ENCODE measurements at regions not wholly inside any gene's neighbourhood (a gene's known extent, or its start where the extent isn't known, plus 50 kb on each side); places are given as distances from the start of the nearest gene placed in this dataset.
A peak's percentile ranks its signal among the peaks of the same experiment; 100 is the strongest.

GRCh38 chrX:28223469-28223868 is 242.2 kb upstream of the DCAF8L1 start:
- H2AFZ ChIP-seq (ENCODE audit: insufficient read depth, low read length, poor library complexity): no peak overlapping the region
- no peak for DNase-seq

GRCh38 chrX:28205905-28206304 is 224.7 kb upstream of the DCAF8L1 start:
- H3K4me2 ChIP-seq (ENCODE audit: low read length): no peak overlapping the region
- no peaks in the 10 kb centered on the region for H3K27me3 ChIP-seq (ENCODE audit: insufficient read depth, low read length)
- no peak for DNase-seq
- no peak overlapping the region for H3K4ac ChIP-seq (ENCODE audit: low read depth, low read length)
- H2BK5ac ChIP-seq (ENCODE audit: low read depth, low read length, poor library complexity): no peak overlapping the region
- H3K27ac ChIP-seq (ENCODE audit: low read depth, low read length): no peak overlapping the region
- no peak overlapping the region for H2AFZ ChIP-seq (ENCODE audit: insufficient read depth, low read length, poor library complexity)
- H3K9ac ChIP-seq (ENCODE audit: low read length): no peak overlapping the region
- no peak overlapping the region for H2BK12ac ChIP-seq (ENCODE audit: low read length)
- no peak overlapping the region for H2BK120ac ChIP-seq (ENCODE audit: insufficient read depth, low read length, poor library complexity)
- no peak overlapping the region for H3K23ac ChIP-seq (ENCODE audit: low read length)
- no peaks in the 10 kb centered on the region for H3K36me3 ChIP-seq (ENCODE audit: control insufficient read depth in 1 of 2, insufficient read depth in 2 of 2, low read length in 2 of 2)
- no CpG with 5 or more reads among the region's 2 CpGs for WGBS (ENCODE audit: extremely low coverage, insufficient coverage, insufficient read length)
- no peak overlapping the region for H3K18ac ChIP-seq (ENCODE audit: low read length)
- no peak overlapping the region for H3K4me3 ChIP-seq (ENCODE audit: low read depth, low read length)
- no peak overlapping the region for H4K8ac ChIP-seq (ENCODE audit: low read depth, low read length)
- no peak overlapping the region for H4K12ac ChIP-seq (ENCODE audit: low read depth, low read length)
- H2AK5ac ChIP-seq (ENCODE audit: low read length): no peak overlapping the region
- no peaks in the 10 kb centered on the region for H3K4me1 ChIP-seq (ENCODE audit: control insufficient read depth in 1 of 2, insufficient read depth in 2 of 2, low read length in 2 of 2)
- no peak overlapping the region for H4K91ac ChIP-seq (ENCODE audit: low read depth, low read length)
- H3K14ac ChIP-seq (ENCODE audit: low read length): no peak overlapping the region
- no peaks in the 10 kb centered on the region for H3K79me2 ChIP-seq (ENCODE audit: control insufficient read depth, insufficient read depth, low read length, poor library complexity)
- H3K9me3 ChIP-seq (ENCODE audit: insufficient read depth, low read depth, low read length): no peaks in the 10 kb centered on the region
- H3K79me1 ChIP-seq (ENCODE audit: low read length): no peaks in the 10 kb centered on the region

More at GRCh38 chrX:28223469-28223868, 242.2 kb upstream of the DCAF8L1 start:
- no peak overlapping the region for H2BK5ac ChIP-seq (ENCODE audit: low read depth, low read length, poor library complexity)
- no peak overlapping the region for H4K91ac ChIP-seq (ENCODE audit: low read depth, low read length)
- H3K79me1 ChIP-seq (ENCODE audit: low read length): no peaks in the 10 kb centered on the region
- no peak overlapping the region for H3K14ac ChIP-seq (ENCODE audit: low read length)
- H3K4me1 ChIP-seq (ENCODE audit: control insufficient read depth in 1 of 2, insufficient read depth in 2 of 2, low read length in 2 of 2): no peaks in the 10 kb centered on the region
- no peak overlapping the region for H4K8ac ChIP-seq (ENCODE audit: low read depth, low read length)
- H2AK5ac ChIP-seq (ENCODE audit: low read length): no peak overlapping the region
- no peak overlapping the region for H3K18ac ChIP-seq (ENCODE audit: low read length)
- no peaks in the 10 kb centered on the region for H3K79me2 ChIP-seq (ENCODE audit: control insufficient read depth, insufficient read depth, low read length, poor library complexity)
- no peaks in the 10 kb centered on the region for H3K27me3 ChIP-seq (ENCODE audit: insufficient read depth, low read length)
- no peaks in the 10 kb centered on the region for H3K9me3 ChIP-seq (ENCODE audit: insufficient read depth, low read depth, low read length)
- H3K27ac ChIP-seq (ENCODE audit: low read depth, low read length): no peak overlapping the region
- H2BK120ac ChIP-seq (ENCODE audit: insufficient read depth, low read length, poor library complexity): no peak overlapping the region
- no peak overlapping the region for H4K12ac ChIP-seq (ENCODE audit: low read depth, low read length)
- no peaks in the 10 kb centered on the region for H3K36me3 ChIP-seq (ENCODE audit: control insufficient read depth in 1 of 2, insufficient read depth in 2 of 2, low read length in 2 of 2)
- no peak overlapping the region for H2BK12ac ChIP-seq (ENCODE audit: low read length)
- H3K4ac ChIP-seq (ENCODE audit: low read depth, low read length): no peak overlapping the region
- H3K9ac ChIP-seq (ENCODE audit: low read length): no peak overlapping the region
- H3K23ac ChIP-seq (ENCODE audit: low read length): no peak overlapping the region
- H3K4me2 ChIP-seq (ENCODE audit: low read length): no peak overlapping the region
- no CpG with 5 or more reads among the region's 5 CpGs for WGBS (ENCODE audit: extremely low coverage, insufficient coverage, insufficient read length)
- H3K4me3 ChIP-seq (ENCODE audit: low read depth, low read length): no peak overlapping the region

- H3K27me3 ChIP-seq (ENCODE audit: insufficient read depth, low read length): no peaks in the 10 kb centered on the region
- no peaks in the 10 kb centered on the region for H3K79me2 ChIP-seq (ENCODE audit: control insufficient read depth, insufficient read depth, low read length, poor library complexity)
- no peak overlapping the region for H2BK5ac ChIP-seq (ENCODE audit: low read depth, low read length, poor library complexity)
- no peak overlapping the region for H2AK5ac ChIP-seq (ENCODE audit: low read length)
- H3K9ac ChIP-seq (ENCODE audit: low read length): no peak overlapping the region
- H3K36me3 ChIP-seq (ENCODE audit: control insufficient read depth in 1 of 2, insufficient read depth in 2 of 2, low read length in 2 of 2): no peaks in the 10 kb centered on the region
- no peak overlapping the region for H3K14ac ChIP-seq (ENCODE audit: low read length)
- H2AFZ ChIP-seq (ENCODE audit: insufficient read depth, low read length, poor library complexity): no peak overlapping the region
- no peak overlapping the region for H3K4ac ChIP-seq (ENCODE audit: low read depth, low read length)
- no peak overlapping the region for H3K18ac ChIP-seq (ENCODE audit: low read length)
- H3K79me1 ChIP-seq (ENCODE audit: low read length): no peaks in the 10 kb centered on the region
- no peak overlapping the region for H3K23ac ChIP-seq (ENCODE audit: low read length)
- H4K91ac ChIP-seq (ENCODE audit: low read depth, low read length): no peak overlapping the region
- H3K4me3 ChIP-seq (ENCODE audit: low read depth, low read length): no peak overlapping the region
- no peak overlapping the region for H4K12ac ChIP-seq (ENCODE audit: low read depth, low read length)
- no peak overlapping the region for H3K4me2 ChIP-seq (ENCODE audit: low read length)
- H2BK120ac ChIP-seq (ENCODE audit: insufficient read depth, low read length, poor library complexity): no peak overlapping the region
- H2BK12ac ChIP-seq (ENCODE audit: low read length): no peak overlapping the region
- H3K4me1 ChIP-seq (ENCODE audit: control insufficient read depth in 1 of 2, insufficient read depth in 2 of 2, low read length in 2 of 2): no peaks in the 10 kb centered on the region
- no peak overlapping the region for H3K27ac ChIP-seq (ENCODE audit: low read depth, low read length)
- H4K8ac ChIP-seq (ENCODE audit: low read depth, low read length): no peak overlapping the region
- DNase-seq: no peak
- no peaks in the 10 kb centered on the region for H3K9me3 ChIP-seq (ENCODE audit: insufficient read depth, low read depth, low read length)
Observed at GRCh38 chrX:28205126-28205525, 223.9 kb upstream of the DCAF8L1 start.

- Histone ChIP-seq H3K79me1 (ENCODE audit: low read length) (no peaks in the 10 kb centered on the region), H2BK5ac (ENCODE audit: low read depth, low read length, poor library complexity) (no peak overlapping the region), H3K27ac (ENCODE audit: low read depth, low read length) (no peak overlapping the region), H4K91ac (ENCODE audit: low read depth, low read length) (no peak overlapping the region), H2AFZ (ENCODE audit: insufficient read depth, low read length, poor library complexity) (no peak overlapping the region), H3K27me3 (ENCODE audit: insufficient read depth, low read length) (no peaks in the 10 kb centered on the region), H3K14ac (ENCODE audit: low read length) (no peak overlapping the region), H3K23ac (ENCODE audit: low read length) (no peak overlapping the region), H3K4me1 (ENCODE audit: control insufficient read depth in 1 of 2, insufficient read depth in 2 of 2, low read length in 2 of 2) (no peaks in the 10 kb centered on the region), H2AK5ac (ENCODE audit: low read length) (no peak overlapping the region), H2BK12ac (ENCODE audit: low read length) (no peak overlapping the region), H2BK120ac (ENCODE audit: insufficient read depth, low read length, poor library complexity) (no peak overlapping the region), H3K4ac (ENCODE audit: low read depth, low read length) (no peak overlapping the region), H3K4me2 (ENCODE audit: low read length) (no peak overlapping the region), H4K12ac (ENCODE audit: low read depth, low read length) (no peak overlapping the region), H3K36me3 (ENCODE audit: control insufficient read depth in 1 of 2, insufficient read depth in 2 of 2, low read length in 2 of 2) (no peaks in the 10 kb centered on the region), H3K18ac (ENCODE audit: low read length) (no peak overlapping the region), H3K9me3 (ENCODE audit: insufficient read depth, low read depth, low read length) (no peaks in the 10 kb centered on the region), H3K9ac (ENCODE audit: low read length) (no peak overlapping the region), H3K4me3 (ENCODE audit: low read depth, low read length) (no peak overlapping the region), H3K79me2 (ENCODE audit: control insufficient read depth, insufficient read depth, low read length, poor library complexity) (no peaks in the 10 kb centered on the region), H4K8ac (ENCODE audit: low read depth, low read length) (no peak overlapping the region)
- DNase-seq: peak in 1 of 2 donors; percentile 21
- no CpG with 5 or more reads among the region's 1 CpG for WGBS (ENCODE audit: extremely low coverage, insufficient coverage, insufficient read length)
Observed at GRCh38 chrX:28189011-28189410, 207.8 kb upstream of the DCAF8L1 start.
